ENCODE measurements at regions not wholly inside any gene's neighbourhood (a gene's known extent, or its start where the extent isn't known, plus 50 kb on each side); places are given as distances from the start of the nearest gene placed in this dataset.
"Not testable (repeated sequence)": the region's sequence is repeated elsewhere in the genome, so short reads cannot be mapped to it uniquely, and the experiment has no call there.

GRCh38 chr10:46796351-46796750, 114.9 kb upstream of the PTPN20 start:
- 80 to 95% (median 86%) methylated on average over 4 of the region's 4 CpGs for WGBS, 5 donors

DNA sequence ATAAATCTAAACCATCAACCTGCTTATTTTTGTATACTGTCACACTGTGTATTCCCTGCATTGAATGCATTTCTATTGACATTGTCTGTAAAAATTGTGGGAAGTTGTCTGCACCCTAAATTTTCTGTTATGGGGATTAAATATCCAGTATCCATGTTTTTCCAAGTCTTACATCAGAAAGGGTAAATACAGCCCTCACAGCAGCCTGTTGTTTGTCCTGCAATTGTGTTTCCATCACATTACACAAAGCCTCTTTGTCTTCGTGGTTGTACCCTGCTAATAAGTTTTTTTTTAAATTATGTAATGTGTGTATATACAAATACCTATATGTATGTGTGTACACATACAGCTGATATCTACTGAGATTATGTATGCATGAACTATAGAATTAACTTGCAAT, 109.2 kb upstream of the PTPN20 start:
- intact Hi-C loops (cut with DNase I; ENCODE audit: low total_unique reads); H3K9me3 ChIP-seq; H3K27ac ChIP-seq; H3K27me3 ChIP-seq; DNase-seq; H3K4me3 ChIP-seq; H3K4me1 ChIP-seq: not testable (repeated sequence)
- 33 to 52% (median 45%) methylated on average over 1 of the region's 1 CpG for WGBS, 5 donors
- peaks cover 4 to 18% (median 12%) of the 10 kb centered on the region in 4 donors for H3K36me3 ChIP-seq

More at GRCh38 chr10:46796351-46796750, 114.9 kb upstream of the PTPN20 start:
- H3K27me3 ChIP-seq; H3K4me3 ChIP-seq; H3K9me3 ChIP-seq; DNase-seq; H3K27ac ChIP-seq; intact Hi-C loops (cut with DNase I; ENCODE audit: low total_unique reads); H3K4me1 ChIP-seq: not testable (repeated sequence)
- peaks cover 0 to 29% (median 22%) of the 10 kb centered on the region in 4 donors for H3K36me3 ChIP-seq

DNA sequence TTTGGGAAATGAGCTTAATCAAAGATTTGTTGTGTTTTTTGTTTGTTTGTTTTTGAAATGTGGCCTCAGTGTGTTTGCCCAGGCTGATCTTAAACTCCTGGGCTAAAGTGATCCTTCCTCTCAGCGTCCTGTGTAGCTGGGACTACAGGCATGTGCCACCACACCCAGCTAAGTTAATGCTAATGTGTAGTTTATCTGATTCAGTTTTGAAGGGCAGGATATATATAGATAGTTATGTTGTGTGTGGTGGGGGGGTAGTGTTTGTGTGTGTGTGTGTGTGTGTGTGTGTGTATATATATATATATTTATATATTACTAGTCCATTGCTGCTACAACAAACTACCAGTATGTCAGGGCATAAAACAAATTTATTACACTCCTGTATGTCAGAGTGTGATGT, 108.1 kb upstream of the PTPN20 start:
- H3K36me3 ChIP-seq = peaks cover 4 to 18% (median 10%) of the 10 kb centered on the region in 4 donors
- H3K27me3 ChIP-seq; H3K9me3 ChIP-seq; H3K4me3 ChIP-seq; intact Hi-C loops (cut with DNase I; ENCODE audit: low total_unique reads); DNase-seq; H3K4me1 ChIP-seq; H3K27ac ChIP-seq: not testable (repeated sequence)
- WGBS, 5 donors = 28 to 45% (median 42%) methylated on average over 1 of the region's 1 CpG

DNA sequence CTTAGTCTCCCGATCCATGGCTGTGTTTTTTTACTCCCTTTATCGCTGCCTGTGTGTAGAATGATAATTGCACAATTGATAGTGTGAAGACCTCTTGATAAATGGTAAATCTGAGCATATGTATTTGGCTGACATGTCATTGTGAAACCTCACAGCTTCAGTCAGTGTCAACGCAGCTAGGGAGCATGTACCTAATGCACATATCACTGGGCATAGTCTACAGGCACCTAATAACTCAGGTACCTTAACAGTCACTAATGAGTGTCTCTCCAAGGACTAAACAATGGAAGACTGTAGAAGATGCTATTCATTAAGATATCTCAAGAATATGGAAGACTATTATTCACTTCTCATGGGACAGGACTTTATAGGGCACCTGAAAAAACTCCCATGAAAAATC, 101.0 kb upstream of the PTPN20 start:
- H3K36me3 ChIP-seq; H3K27ac ChIP-seq; DNase-seq; H3K4me3 ChIP-seq; intact Hi-C loops (cut with DNase I; ENCODE audit: low total_unique reads); H3K4me1 ChIP-seq; H3K27me3 ChIP-seq; H3K9me3 ChIP-seq: not testable (repeated sequence)
- WGBS, 5 donors = 88 to 100% (median 92%) methylated on average over 3 of the region's 3 CpGs

- H3K4me1 ChIP-seq; DNase-seq; H3K9me3 ChIP-seq; H3K27ac ChIP-seq; H3K27me3 ChIP-seq; H3K4me3 ChIP-seq; H3K36me3 ChIP-seq; intact Hi-C loops (cut with DNase I; ENCODE audit: low total_unique reads): not testable (repeated sequence)
- WGBS, 5 donors = 83 to 94% (median 93%) methylated on average over 1 to 12 of the region's 18 CpGs
Observed at GRCh38 chr10:46816126-46816525, 95.1 kb upstream of the PTPN20 start.

- intact Hi-C loops (cut with DNase I; ENCODE audit: low total_unique reads); H3K27ac ChIP-seq; DNase-seq; H3K36me3 ChIP-seq; H3K4me3 ChIP-seq; H3K4me1 ChIP-seq; H3K27me3 ChIP-seq; H3K9me3 ChIP-seq: not testable (repeated sequence)
- WGBS, 5 donors = 87 to 94% (median 89%) methylated on average over 3 to 5 of the region's 11 CpGs
Observed at GRCh38 chr10:46840393-46841050, 70.7 kb upstream of the PTPN20 start.

GRCh38 chr10:46841051-46841593, 70.1 kb upstream of the PTPN20 start:
- H3K27me3 ChIP-seq; H3K9me3 ChIP-seq; H3K27ac ChIP-seq; H3K36me3 ChIP-seq; H3K4me3 ChIP-seq; intact Hi-C loops (cut with DNase I; ENCODE audit: low total_unique reads); DNase-seq; H3K4me1 ChIP-seq: not testable (repeated sequence)
- 85 to 100% (median 89%) methylated on average over 2 to 10 of the region's 10 CpGs; no CpG with 5 or more reads in 1 of the 5 donors for WGBS, 5 donors

- H3K27me3 ChIP-seq; DNase-seq; H3K9me3 ChIP-seq; H3K4me1 ChIP-seq; intact Hi-C loops (cut with DNase I; ENCODE audit: low total_unique reads); H3K4me3 ChIP-seq; H3K27ac ChIP-seq; H3K36me3 ChIP-seq: not testable (repeated sequence)
- 48 to 68% (median 64%) methylated on average over 2 of the region's 2 CpGs for WGBS, 5 donors
Observed at GRCh38 chr10:46845194-46845593, 66.0 kb upstream of the PTPN20 start.

DNA sequence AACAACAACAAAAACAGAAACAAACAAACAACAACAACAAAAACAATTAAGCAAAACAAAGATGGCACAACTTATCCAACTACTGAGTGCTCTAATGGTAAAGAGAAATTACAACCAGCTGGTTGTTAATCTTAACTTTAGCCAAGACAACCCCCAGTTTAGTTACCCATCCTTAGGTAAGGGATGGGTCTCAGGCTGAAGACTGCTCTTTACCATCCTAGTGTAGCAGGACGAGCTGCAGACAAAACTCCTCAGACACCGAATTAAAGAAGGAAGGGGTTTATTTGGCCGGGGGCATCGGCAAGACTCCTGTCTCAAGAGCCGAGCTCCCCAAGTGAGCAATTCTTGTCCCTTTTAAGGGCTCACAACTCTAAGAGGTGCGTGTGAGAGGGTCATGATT, 65.6 kb upstream of the PTPN20 start:
- H3K27me3 ChIP-seq; H3K27ac ChIP-seq; H3K4me1 ChIP-seq; intact Hi-C loops (cut with DNase I; ENCODE audit: low total_unique reads); H3K9me3 ChIP-seq; DNase-seq; H3K4me3 ChIP-seq; H3K36me3 ChIP-seq: not testable (repeated sequence)
- WGBS, 5 donors = 67 to 80% (median 75%) methylated on average over 1 of the region's 6 CpGs; no CpG with 5 or more reads in 2 of the 5 donors

GRCh38 chr10:46860753-46861152, 50.5 kb upstream of the PTPN20 start:
- not testable (repeated sequence) for H3K4me1 ChIP-seq

More at GRCh38 chr10:46860753-46861152, 50.5 kb upstream of the PTPN20 start:
- H3K36me3 ChIP-seq; intact Hi-C loops (cut with DNase I; ENCODE audit: low total_unique reads); H3K27ac ChIP-seq; DNase-seq; H3K9me3 ChIP-seq; H3K27me3 ChIP-seq; H3K4me3 ChIP-seq: not testable (repeated sequence)
- 67 to 100% (median 79%) methylated on average over 1 of the region's 1 CpG for WGBS, 5 donors
